ENCODE measurements at regions not wholly inside any gene's neighbourhood (a gene's known extent, or its start where the extent isn't known, plus 50 kb on each side); places are given as distances from the start of the nearest gene placed in this dataset.
"Not testable (repeated sequence)": the region's sequence is repeated elsewhere in the genome, so short reads cannot be mapped to it uniquely, and the experiment has no call there.

GRCh38 chr2:83990636-83991035 is 468.4 kb downstream of the SUCLG1 start:
- WGBS (ENCODE audit: insufficient coverage) = no CpG with 5 or more reads among the region's 1 CpG
- Histone ChIP-seq H3K27ac (ENCODE audit: low read depth, low read length) (no peak overlapping the region), H3K27me3 (ENCODE audit: control insufficient read depth, insufficient read depth, low read length) (no peaks in the 10 kb centered on the region), H3K4me1 (ENCODE audit: control insufficient read depth, insufficient read depth, low read length) (no peaks in the 10 kb centered on the region), H3K9me3 (ENCODE audit: control insufficient read depth, insufficient read depth, low read length) (no peaks in the 10 kb centered on the region), H3K36me3 (ENCODE audit: control insufficient read depth, insufficient read depth, low read length) (no peaks in the 10 kb centered on the region), H3K4me3 (ENCODE audit: low read depth, low read length) (no peak overlapping the region)
- peak in 3 of 6 donors; percentile 7 to 83 (median 13) for DNase-seq (ENCODE audit: low read depth in 4 of 6, low spot score in 6 of 6)

- DNase-seq (ENCODE audit: low read depth in 4 of 6, low spot score in 6 of 6); H3K27ac ChIP-seq (ENCODE audit: low read depth, low read length): not testable (repeated sequence)
- 86% methylated on average over 4 of the region's 6 CpGs for WGBS (ENCODE audit: insufficient coverage)
Measured at GRCh38 chr2:83976628-83977027, 482.5 kb downstream of the SUCLG1 start.

GRCh38 chr2:83972128-83972527 is 487.0 kb downstream of the SUCLG1 start:
- Histone ChIP-seq H3K36me3 (ENCODE audit: control insufficient read depth, insufficient read depth, low read length) (no peaks in the 10 kb centered on the region), H3K9me3 (ENCODE audit: control insufficient read depth, insufficient read depth, low read length) (no peaks in the 10 kb centered on the region), H3K4me1 (ENCODE audit: control insufficient read depth, insufficient read depth, low read length) (no peaks in the 10 kb centered on the region), H3K27ac (ENCODE audit: low read depth, low read length) (no peak overlapping the region), H3K27me3 (ENCODE audit: control insufficient read depth, insufficient read depth, low read length) (no peaks in the 10 kb centered on the region), H3K4me3 (ENCODE audit: low read depth, low read length) (no peak overlapping the region)
- no CpG with 5 or more reads among the region's 3 CpGs for WGBS (ENCODE audit: insufficient coverage)
- DNase-seq (ENCODE audit: low read depth in 4 of 6, low spot score in 6 of 6) = peak in 1 of 6 donors; percentile 19

More at GRCh38 chr2:83976628-83977027, 482.5 kb downstream of the SUCLG1 start:
- not testable (repeated sequence) for H3K36me3 ChIP-seq (ENCODE audit: control insufficient read depth, insufficient read depth, low read length); H3K9me3 ChIP-seq (ENCODE audit: control insufficient read depth, insufficient read depth, low read length); H3K27me3 ChIP-seq (ENCODE audit: control insufficient read depth, insufficient read depth, low read length); H3K4me3 ChIP-seq (ENCODE audit: low read depth, low read length); H3K4me1 ChIP-seq (ENCODE audit: control insufficient read depth, insufficient read depth, low read length)

DNA sequence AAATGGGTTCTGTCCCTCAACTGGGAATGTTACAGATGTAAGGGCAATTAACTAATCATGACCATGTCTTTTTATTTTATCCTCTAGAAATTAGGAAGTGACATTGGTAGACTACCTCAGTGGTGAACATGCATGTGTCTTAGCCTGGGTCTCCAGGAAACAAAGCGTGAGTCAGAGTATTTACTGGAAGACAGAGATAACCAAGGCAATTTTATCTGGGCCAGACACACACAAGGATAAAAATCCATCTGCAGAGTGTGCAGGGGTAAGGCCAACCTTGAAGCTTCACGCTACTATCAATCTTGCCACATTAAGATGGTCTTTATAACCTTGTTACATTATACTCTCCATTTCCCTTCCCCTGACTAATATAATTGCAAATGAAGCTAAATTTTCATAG is 487.5 kb downstream of the SUCLG1 start:
- H3K27me3 ChIP-seq (ENCODE audit: control insufficient read depth, insufficient read depth, low read length) = no peaks in the 10 kb centered on the region
- H3K4me1 ChIP-seq (ENCODE audit: control insufficient read depth, insufficient read depth, low read length) = no peaks in the 10 kb centered on the region
- no peaks in the 10 kb centered on the region for H3K9me3 ChIP-seq (ENCODE audit: control insufficient read depth, insufficient read depth, low read length)
- H3K4me3 ChIP-seq (ENCODE audit: low read depth, low read length) = no peak overlapping the region
- H3K27ac ChIP-seq (ENCODE audit: low read depth, low read length) = no peak overlapping the region
- H3K36me3 ChIP-seq (ENCODE audit: control insufficient read depth, insufficient read depth, low read length) = no peaks in the 10 kb centered on the region
- DNase-seq (ENCODE audit: low read depth in 4 of 6, low spot score in 6 of 6) = peak in 1 of 6 donors; percentile 26
- 67% methylated on average over 1 of the region's 2 CpGs for WGBS (ENCODE audit: insufficient coverage)

GRCh38 chr2:83970217-83970929 is 488.7 kb downstream of the SUCLG1 start:
- Histone ChIP-seq H3K36me3 (ENCODE audit: control insufficient read depth, insufficient read depth, low read length) (no peaks in the 10 kb centered on the region), H3K27me3 (ENCODE audit: control insufficient read depth, insufficient read depth, low read length) (no peaks in the 10 kb centered on the region), H3K27ac (ENCODE audit: low read depth, low read length) (no peak overlapping the region), H3K4me3 (ENCODE audit: low read depth, low read length) (no peak overlapping the region), H3K9me3 (ENCODE audit: control insufficient read depth, insufficient read depth, low read length) (no peaks in the 10 kb centered on the region), H3K4me1 (ENCODE audit: control insufficient read depth, insufficient read depth, low read length) (no peaks in the 10 kb centered on the region)
- DNase-seq (ENCODE audit: low read depth in 4 of 6, low spot score in 6 of 6) = no peak
- WGBS (ENCODE audit: insufficient coverage) = 93% methylated on average over 3 of the region's 4 CpGs

- no peak for DNase-seq (ENCODE audit: low read depth in 4 of 6, low spot score in 6 of 6)
- Histone ChIP-seq H3K27ac (ENCODE audit: low read depth, low read length) (no peak overlapping the region), H3K4me1 (ENCODE audit: control insufficient read depth, insufficient read depth, low read length) (no peaks in the 10 kb centered on the region), H3K9me3 (ENCODE audit: control insufficient read depth, insufficient read depth, low read length) (no peaks in the 10 kb centered on the region), H3K27me3 (ENCODE audit: control insufficient read depth, insufficient read depth, low read length) (no peaks in the 10 kb centered on the region), H3K36me3 (ENCODE audit: control insufficient read depth, insufficient read depth, low read length) (no peaks in the 10 kb centered on the region), H3K4me3 (ENCODE audit: low read depth, low read length) (no peak overlapping the region)
- WGBS (ENCODE audit: insufficient coverage) = 89% methylated on average over 1 of the region's 3 CpGs
Measured at GRCh38 chr2:83969085-83969484, 490.0 kb downstream of the SUCLG1 start.

- Histone ChIP-seq H3K9me3 (ENCODE audit: control insufficient read depth, insufficient read depth, low read length) (no peaks in the 10 kb centered on the region), H3K36me3 (ENCODE audit: control insufficient read depth, insufficient read depth, low read length) (no peaks in the 10 kb centered on the region), H3K27me3 (ENCODE audit: control insufficient read depth, insufficient read depth, low read length) (no peaks in the 10 kb centered on the region), H3K4me3 (ENCODE audit: low read depth, low read length) (no peak overlapping the region), H3K27ac (ENCODE audit: low read depth, low read length) (no peak overlapping the region), H3K4me1 (ENCODE audit: control insufficient read depth, insufficient read depth, low read length) (no peaks in the 10 kb centered on the region)
- no CpG with 5 or more reads among the region's 2 CpGs for WGBS (ENCODE audit: insufficient coverage)
- DNase-seq (ENCODE audit: low read depth in 4 of 6, low spot score in 6 of 6) = no peak
Measured at GRCh38 chr2:83967854-83968253, 491.2 kb downstream of the SUCLG1 start.

GRCh38 chr2:83966946-83967345 is 492.1 kb downstream of the SUCLG1 start:
- not testable (repeated sequence) for H3K27ac ChIP-seq (ENCODE audit: low read depth, low read length); H3K9me3 ChIP-seq (ENCODE audit: control insufficient read depth, insufficient read depth, low read length); DNase-seq (ENCODE audit: low read depth in 4 of 6, low spot score in 6 of 6); H3K36me3 ChIP-seq (ENCODE audit: control insufficient read depth, insufficient read depth, low read length); H3K4me1 ChIP-seq (ENCODE audit: control insufficient read depth, insufficient read depth, low read length); H3K27me3 ChIP-seq (ENCODE audit: control insufficient read depth, insufficient read depth, low read length); H3K4me3 ChIP-seq (ENCODE audit: low read depth, low read length)
- WGBS (ENCODE audit: insufficient coverage) = no CpG with 5 or more reads among the region's 3 CpGs

DNA sequence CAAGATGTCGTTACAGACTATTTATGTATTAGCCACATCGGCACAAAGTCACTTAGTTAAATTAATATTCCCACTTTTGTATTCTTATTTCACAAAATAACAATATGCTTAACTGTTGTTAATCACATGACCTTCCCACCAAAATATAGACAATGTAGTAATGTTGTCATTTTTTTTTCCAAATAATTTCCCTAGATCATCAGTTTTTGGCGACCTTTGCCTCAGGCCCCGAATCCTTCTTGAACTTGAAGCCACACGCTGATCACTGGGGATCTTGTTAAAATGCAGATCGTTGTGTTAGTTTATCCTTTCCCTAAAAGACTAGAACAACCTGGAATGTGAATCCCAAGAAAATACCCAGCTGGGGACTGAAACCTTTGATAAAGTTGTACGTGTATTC is 497.6 kb downstream of the SUCLG1 start:
- no peaks in the 10 kb centered on the region for H3K9me3 ChIP-seq (ENCODE audit: control insufficient read depth, insufficient read depth, low read length)
- no peaks in the 10 kb centered on the region for H3K27me3 ChIP-seq (ENCODE audit: control insufficient read depth, insufficient read depth, low read length)
- no peaks in the 10 kb centered on the region for H3K4me1 ChIP-seq (ENCODE audit: control insufficient read depth, insufficient read depth, low read length)
- H3K27ac ChIP-seq (ENCODE audit: low read depth, low read length) = no peak overlapping the region
- no peak overlapping the region for H3K4me3 ChIP-seq (ENCODE audit: low read depth, low read length)
- H3K36me3 ChIP-seq (ENCODE audit: control insufficient read depth, insufficient read depth, low read length) = no peaks in the 10 kb centered on the region
- WGBS (ENCODE audit: insufficient coverage) = 88% methylated on average over 1 of the region's 7 CpGs
- DNase-seq (ENCODE audit: low read depth in 4 of 6, low spot score in 6 of 6) = no peak

GRCh38 chr2:83960371-83960770 is 498.7 kb downstream of the SUCLG1 start:
- Histone ChIP-seq H3K36me3 (ENCODE audit: control insufficient read depth, insufficient read depth, low read length) (no peaks in the 10 kb centered on the region), H3K4me1 (ENCODE audit: control insufficient read depth, insufficient read depth, low read length) (no peaks in the 10 kb centered on the region), H3K9me3 (ENCODE audit: control insufficient read depth, insufficient read depth, low read length) (no peaks in the 10 kb centered on the region), H3K27ac (ENCODE audit: low read depth, low read length) (no peak overlapping the region), H3K27me3 (ENCODE audit: control insufficient read depth, insufficient read depth, low read length) (no peaks in the 10 kb centered on the region), H3K4me3 (ENCODE audit: low read depth, low read length) (no peak overlapping the region)
- peak in 1 of 6 donors; percentile 59 for DNase-seq (ENCODE audit: low read depth in 4 of 6, low spot score in 6 of 6)
- 67% methylated on average over 1 of the region's 1 CpG for WGBS (ENCODE audit: insufficient coverage)
